SK-N-MC (cell line): ENCODE measurements at regions not wholly inside any gene's neighbourhood (a gene's known extent, or its start where the extent isn't known, plus 50 kb on each side); places are given as distances from the start of the nearest gene placed in this dataset.

ENCODE experiments used
- EZH2 ChIP-seq: fragments of 200-600 bp; sonication (generic); IDR thresholded peaks from one replicate; pipeline ENCODE4 v1.6.1; 2017; ENCODE audit warnings: antibody characterized with exemption
- FOXP2 ChIP-seq: optimal IDR thresholded peaks from 2 replicates; pipeline ENCODE3; 2011; ENCODE audit warnings: mild to moderate bottlenecking, moderate library complexity; ENCODE audit not compliant: insufficient read depth; ENCODE audit errors: extremely low read length, control extremely low read depth
- POLR2AphosphoS5 ChIP-seq: IDR thresholded peaks from 2 replicates; pipeline ENCODE4 v1.6.1; 2012; ENCODE audit warnings: mild to moderate bottlenecking, low read depth, low read length, borderline replicate concordance

DNA sequence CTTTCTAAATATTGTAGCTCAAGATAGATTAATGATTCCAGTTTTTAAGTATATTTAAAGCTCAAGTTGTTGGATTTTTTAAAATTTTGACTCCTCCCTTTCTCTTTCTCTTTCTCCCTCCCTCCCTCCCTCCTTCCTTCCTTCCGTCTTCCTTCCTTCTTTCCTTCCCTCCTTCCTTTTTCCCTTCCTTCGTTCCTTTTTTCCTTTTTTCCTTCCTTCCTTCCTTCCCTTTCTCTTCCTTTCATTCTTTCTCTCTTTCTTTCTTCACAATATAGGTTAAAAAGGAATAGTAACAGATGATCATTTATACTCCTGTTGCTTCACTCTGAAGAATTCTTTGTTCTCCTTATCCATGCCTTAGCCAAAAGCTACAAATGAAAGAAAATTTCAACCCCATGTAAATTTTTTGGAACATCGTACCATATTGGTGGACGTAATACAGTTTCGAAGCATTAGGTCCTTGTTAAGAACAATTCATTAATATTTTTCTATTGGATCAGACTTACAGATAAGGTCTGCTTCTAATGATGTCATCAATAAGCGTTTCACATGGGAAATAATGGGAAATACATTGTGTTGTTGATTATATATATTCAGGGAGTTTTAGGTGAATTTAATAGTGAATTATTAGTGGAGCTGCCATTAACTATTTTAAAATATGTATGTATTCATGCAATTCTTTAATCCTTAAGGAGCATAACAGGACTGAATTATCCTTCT lies 139.6 kb upstream of the SLC35B3 start:
- TF ChIP-seq POLR2AphosphoS5 = no peak
- no peak for TF ChIP-seq EZH2
- TF ChIP-seq FOXP2 = no peak
